Stimulated activated naive CD8-positive, alpha-beta T cell treated with anti-CD3 and anti-CD28 coated beads, Interleukin-15, Interleukin-2, amounts not matched to agents 100 ng/mL and 50 ng/mL, for 24 hours (primary cell): ENCODE measurements at regions not wholly inside any gene's neighbourhood (a gene's known extent, or its start where the extent isn't known, plus 50 kb on each side); places are given as distances from the start of the nearest gene placed in this dataset.

Experiments used
- H3K27ac Mint-ChIP-seq: one replicate; pipeline ENCODE4 v1.8.0; 2021; ENCODE audit warnings: mild to moderate bottlenecking, mixed read lengths
- H3K27me3 Mint-ChIP-seq: one replicate; pipeline ENCODE4 v1.8.0; 2021; ENCODE audit warnings: mixed read lengths
- H3K36me3 Mint-ChIP-seq: one replicate; pipeline ENCODE4 v1.8.0; 2021; ENCODE audit warnings: low read depth, mixed read lengths
- H3K4me1 Mint-ChIP-seq: one replicate; pipeline ENCODE4 v1.8.0; 2021; ENCODE audit warnings: low read depth, mixed read lengths
- H3K4me3 Mint-ChIP-seq: one replicate; pipeline ENCODE4 v1.8.0; 2021; ENCODE audit warnings: mild to moderate bottlenecking, mixed read lengths
- H3K9me3 Mint-ChIP-seq: one replicate; pipeline ENCODE4 v1.8.0; 2021; ENCODE audit warnings: mixed read lengths

GRCh38 chr10:78188446-78188845 lies 154.8 kb downstream of the RPS24 start:
- H3K27me3 Mint-ChIP-seq, result peaks cover 4% of the 10 kb centered on the region
- H3K27ac Mint-ChIP-seq, result no peak overlapping the region
- H3K36me3 Mint-ChIP-seq, result no peaks in the 10 kb centered on the region
- no peaks in the 10 kb centered on the region for H3K9me3 Mint-ChIP-seq
- no peaks in the 10 kb centered on the region for H3K4me1 Mint-ChIP-seq
- no peak overlapping the region for H3K4me3 Mint-ChIP-seq

- Mint-ChIP-seq H3K4me3 (no peak overlapping the region), H3K27ac (no peak overlapping the region)
Observed at GRCh38 chr10:78190051-78190825, 156.6 kb downstream of the RPS24 start.

GRCh38 chr10:78191301-78191700 lies 157.6 kb downstream of the RPS24 start:
- Mint-ChIP-seq H3K4me3 (no peak overlapping the region), H3K36me3 (no peaks in the 10 kb centered on the region), H3K27ac (no peak overlapping the region), H3K27me3 (peaks cover 4% of the 10 kb centered on the region), H3K9me3 (no peaks in the 10 kb centered on the region), H3K4me1 (no peaks in the 10 kb centered on the region)

More at GRCh38 chr10:78190051-78190825, 156.6 kb downstream of the RPS24 start:
- Mint-ChIP-seq H3K36me3 (no peaks in the 10 kb centered on the region), H3K27me3 (peaks cover 4% of the 10 kb centered on the region), H3K4me1 (no peaks in the 10 kb centered on the region), H3K9me3 (no peaks in the 10 kb centered on the region)

GRCh38 chr10:78193189-78193588 lies 159.5 kb downstream of the RPS24 start:
- H3K4me3 Mint-ChIP-seq, result no peak overlapping the region
- H3K27me3 Mint-ChIP-seq, result peaks cover 4% of the 10 kb centered on the region

GRCh38 chr10:78194050-78194449 lies 160.4 kb downstream of the RPS24 start:
- no peaks in the 10 kb centered on the region for H3K4me1 Mint-ChIP-seq
- no peaks in the 10 kb centered on the region for H3K36me3 Mint-ChIP-seq
- H3K4me3 Mint-ChIP-seq, result no peak overlapping the region
- no peak overlapping the region for H3K27ac Mint-ChIP-seq
- H3K9me3 Mint-ChIP-seq, result no peaks in the 10 kb centered on the region
- peaks cover 4% of the 10 kb centered on the region for H3K27me3 Mint-ChIP-seq

More at GRCh38 chr10:78193189-78193588, 159.5 kb downstream of the RPS24 start:
- Mint-ChIP-seq H3K4me1 (no peaks in the 10 kb centered on the region), H3K36me3 (no peaks in the 10 kb centered on the region), H3K9me3 (no peaks in the 10 kb centered on the region), H3K27ac (no peak overlapping the region)

GRCh38 chr10:78194539-78195402 lies 161.1 kb downstream of the RPS24 start:
- H3K27me3 Mint-ChIP-seq, result peaks cover 4% of the 10 kb centered on the region
- H3K4me1 Mint-ChIP-seq, result no peaks in the 10 kb centered on the region
- no peak overlapping the region for H3K27ac Mint-ChIP-seq
- no peak overlapping the region for H3K4me3 Mint-ChIP-seq
- no peaks in the 10 kb centered on the region for H3K36me3 Mint-ChIP-seq
- no peaks in the 10 kb centered on the region for H3K9me3 Mint-ChIP-seq

GRCh38 chr10:78196396-78196795 lies 162.7 kb downstream of the RPS24 start:
- no peak overlapping the region for H3K4me3 Mint-ChIP-seq
- no peaks in the 10 kb centered on the region for H3K36me3 Mint-ChIP-seq
- no peak overlapping the region for H3K27ac Mint-ChIP-seq
- H3K4me1 Mint-ChIP-seq, result no peaks in the 10 kb centered on the region
- no peaks in the 10 kb centered on the region for H3K9me3 Mint-ChIP-seq
- peaks cover 4% of the 10 kb centered on the region for H3K27me3 Mint-ChIP-seq

- H3K4me1 Mint-ChIP-seq, result no peaks in the 10 kb centered on the region
- no peaks in the 10 kb centered on the region for H3K9me3 Mint-ChIP-seq
- H3K27me3 Mint-ChIP-seq, result peaks cover 4% of the 10 kb centered on the region
- no peak overlapping the region for H3K27ac Mint-ChIP-seq
- H3K4me3 Mint-ChIP-seq, result no peak overlapping the region
- no peaks in the 10 kb centered on the region for H3K36me3 Mint-ChIP-seq
Observed at GRCh38 chr10:78196964-78197363, 163.3 kb downstream of the RPS24 start.

- Mint-ChIP-seq H3K4me3 (no peak overlapping the region), H3K9me3 (no peaks in the 10 kb centered on the region), H3K36me3 (no peaks in the 10 kb centered on the region), H3K4me1 (no peaks in the 10 kb centered on the region), H3K27ac (no peak overlapping the region), H3K27me3 (peaks cover 2% of the 10 kb centered on the region)
Observed at GRCh38 chr10:78197628-78198272, 164.1 kb downstream of the RPS24 start.

- Mint-ChIP-seq H3K9me3 (no peaks in the 10 kb centered on the region), H3K27ac (no peak overlapping the region), H3K4me3 (no peak overlapping the region), H3K27me3 (no peaks in the 10 kb centered on the region), H3K36me3 (no peaks in the 10 kb centered on the region), H3K4me1 (no peaks in the 10 kb centered on the region)
Observed at GRCh38 chr10:78199005-78199725, 165.5 kb downstream of the RPS24 start.

GRCh38 chr10:78199759-78200158 lies 166.1 kb downstream of the RPS24 start:
- H3K4me1 Mint-ChIP-seq, result no peaks in the 10 kb centered on the region
- no peak overlapping the region for H3K4me3 Mint-ChIP-seq
- no peaks in the 10 kb centered on the region for H3K36me3 Mint-ChIP-seq
- no peak overlapping the region for H3K27ac Mint-ChIP-seq
- no peaks in the 10 kb centered on the region for H3K27me3 Mint-ChIP-seq
- no peaks in the 10 kb centered on the region for H3K9me3 Mint-ChIP-seq

GRCh38 chr10:78200686-78201085 lies 167.0 kb downstream of the RPS24 start:
- Mint-ChIP-seq H3K4me1 (peaks cover 1% of the 10 kb centered on the region), H3K9me3 (no peaks in the 10 kb centered on the region), H3K27ac (no peak overlapping the region)

GRCh38 chr10:78202386-78202785 lies 168.7 kb downstream of the RPS24 start:
- Mint-ChIP-seq H3K36me3 (no peaks in the 10 kb centered on the region), H3K27ac (no peak overlapping the region), H3K4me1 (peaks cover 7% of the 10 kb centered on the region), H3K4me3 (no peak overlapping the region), H3K9me3 (no peaks in the 10 kb centered on the region), H3K27me3 (no peaks in the 10 kb centered on the region)

More at GRCh38 chr10:78200686-78201085, 167.0 kb downstream of the RPS24 start:
- no peaks in the 10 kb centered on the region for H3K27me3 Mint-ChIP-seq
- H3K4me3 Mint-ChIP-seq, result no peak overlapping the region
- no peaks in the 10 kb centered on the region for H3K36me3 Mint-ChIP-seq
